Retinal pigment epithelial cell (primary cell): ENCODE measurements at regions not wholly inside any gene's neighbourhood (a gene's known extent, or its start where the extent isn't known, plus 50 kb on each side); places are given as distances from the start of the nearest gene placed in this dataset.

ENCODE experiments used
- DNase-seq: peaks from one replicate; pipeline ENCODE4 v3.0.0-alpha.2; 2010; ENCODE audit warnings: low read depth
- H3K4me3 ChIP-seq: 2 replicates; pipeline ENCODE4 v1.5.1; 2011; ENCODE audit warnings: mild to moderate bottlenecking, low read length, control low read depth, moderate library complexity
- TF ChIP-seq, protein P1 (sequence below): conservative IDR thresholded peaks from 2 replicates; pipeline ENCODE4 v1.5.1; 2011; ENCODE audit warnings: low read depth, low read length, control low read depth, inconsistent platforms

GRCh38 chr12:128083132-128083729 is 183.7 kb upstream of the TMEM132C start:
- no peak for DNase-seq
- no peak overlapping the region for H3K4me3 ChIP-seq
- TF ChIP-seq, protein P1, sequence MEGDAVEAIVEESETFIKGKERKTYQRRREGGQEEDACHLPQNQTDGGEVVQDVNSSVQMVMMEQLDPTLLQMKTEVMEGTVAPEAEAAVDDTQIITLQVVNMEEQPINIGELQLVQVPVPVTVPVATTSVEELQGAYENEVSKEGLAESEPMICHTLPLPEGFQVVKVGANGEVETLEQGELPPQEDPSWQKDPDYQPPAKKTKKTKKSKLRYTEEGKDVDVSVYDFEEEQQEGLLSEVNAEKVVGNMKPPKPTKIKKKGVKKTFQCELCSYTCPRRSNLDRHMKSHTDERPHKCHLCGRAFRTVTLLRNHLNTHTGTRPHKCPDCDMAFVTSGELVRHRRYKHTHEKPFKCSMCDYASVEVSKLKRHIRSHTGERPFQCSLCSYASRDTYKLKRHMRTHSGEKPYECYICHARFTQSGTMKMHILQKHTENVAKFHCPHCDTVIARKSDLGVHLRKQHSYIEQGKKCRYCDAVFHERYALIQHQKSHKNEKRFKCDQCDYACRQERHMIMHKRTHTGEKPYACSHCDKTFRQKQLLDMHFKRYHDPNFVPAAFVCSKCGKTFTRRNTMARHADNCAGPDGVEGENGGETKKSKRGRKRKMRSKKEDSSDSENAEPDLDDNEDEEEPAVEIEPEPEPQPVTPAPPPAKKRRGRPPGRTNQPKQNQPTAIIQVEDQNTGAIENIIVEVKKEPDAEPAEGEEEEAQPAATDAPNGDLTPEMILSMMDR, result no peak

- TF ChIP-seq, protein P1, result no peak
- no peak overlapping the region for H3K4me3 ChIP-seq
- no peak for DNase-seq
Observed at GRCh38 chr12:128088926-128089325, 178.0 kb upstream of the TMEM132C start.

- TF ChIP-seq, protein P1, result no peak
- DNase-seq, result no peak
- no peak overlapping the region for H3K4me3 ChIP-seq
Observed at GRCh38 chr12:128089961-128090360, 177.0 kb upstream of the TMEM132C start.

GRCh38 chr12:128091101-128091720 is 175.8 kb upstream of the TMEM132C start:
- no peak overlapping the region for H3K4me3 ChIP-seq
- TF ChIP-seq, protein P1, result no peak
- DNase-seq, result no peak

- H3K4me3 ChIP-seq, result no peak overlapping the region
- TF ChIP-seq, protein P1, result no peak
- no peak for DNase-seq
Observed at GRCh38 chr12:128091951-128092382, 175.0 kb upstream of the TMEM132C start.

DNA sequence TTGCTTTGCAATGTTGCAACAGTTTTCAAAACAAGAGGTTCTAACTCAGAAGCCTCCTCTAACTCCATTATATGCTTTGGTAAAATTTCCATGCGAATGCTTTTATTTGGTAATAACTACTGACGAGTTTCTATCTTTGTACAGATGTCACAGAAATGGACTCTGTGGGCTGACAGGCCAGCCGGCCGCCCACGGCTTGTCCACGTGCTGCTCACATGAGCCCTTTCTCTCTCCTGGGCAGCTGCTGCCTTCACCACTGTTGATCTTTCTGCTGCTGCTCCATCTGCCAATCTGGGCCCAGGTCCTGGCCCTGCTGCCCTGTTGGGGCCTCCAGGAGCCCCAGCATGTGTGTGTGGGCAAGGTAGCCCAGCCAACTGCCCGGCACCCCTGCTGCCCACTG is 168.2 kb upstream of the TMEM132C start:
- no peak for DNase-seq
- no peak overlapping the region for H3K4me3 ChIP-seq
- TF ChIP-seq, protein P1, result no peak

- TF ChIP-seq, protein P1, result no peak
- DNase-seq, result no peak
Observed at GRCh38 chr12:128103152-128103551, 163.8 kb upstream of the TMEM132C start.

More at GRCh38 chr12:128103152-128103551, 163.8 kb upstream of the TMEM132C start:
- no peak overlapping the region for H3K4me3 ChIP-seq
